GM21529 (cell line): ENCODE measurements at regions not wholly inside any gene's neighbourhood (a gene's known extent, or its start where the extent isn't known, plus 50 kb on each side); places are given as distances from the start of the nearest gene placed in this dataset.

Source experiments
- ATAC-seq: cut with Tn5 transposase; IDR thresholded peaks from one replicate; pipeline ENCODE4 v1.9.1; 2021; ENCODE audit not compliant: unreplicated experiment

DNA sequence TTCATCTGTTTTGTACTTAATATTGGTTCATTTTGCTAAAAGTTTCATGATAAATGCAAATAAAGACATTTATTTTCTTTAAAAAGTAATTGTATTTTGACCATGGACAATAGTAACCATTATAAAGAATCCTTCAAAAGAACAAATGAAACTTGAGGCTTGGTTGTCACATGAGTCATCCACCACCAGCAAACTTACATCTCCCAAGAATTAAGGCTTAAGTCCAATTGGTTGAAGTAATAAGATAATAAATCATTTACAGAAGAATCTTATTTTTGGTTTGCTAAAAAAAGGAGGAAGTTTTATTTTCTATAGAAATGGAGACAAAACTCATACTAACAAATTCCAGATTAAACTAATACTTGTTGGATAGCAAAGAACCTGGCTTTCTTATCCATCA lies 84.8 kb upstream of the KITLG start:
- no peak for ATAC-seq

DNA sequence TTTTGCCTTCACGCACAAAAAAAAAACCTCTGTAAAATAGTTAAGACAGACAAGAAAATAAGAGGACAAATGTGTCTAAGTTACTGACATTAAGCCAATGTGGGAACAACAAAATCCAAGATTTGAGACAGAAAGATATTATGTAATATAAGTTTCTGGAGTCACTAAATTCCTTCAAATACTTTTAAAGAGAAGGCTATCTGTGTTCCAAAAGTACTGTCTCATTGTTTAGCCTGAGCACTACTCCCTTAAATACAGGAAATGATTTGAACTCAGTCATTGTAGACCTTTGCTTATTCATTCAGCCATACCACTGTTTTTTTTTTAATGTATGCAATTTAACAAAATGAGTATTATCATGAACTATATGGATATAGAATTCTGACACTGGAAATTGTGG lies 82.7 kb upstream of the KITLG start:
- no peak for ATAC-seq

DNA sequence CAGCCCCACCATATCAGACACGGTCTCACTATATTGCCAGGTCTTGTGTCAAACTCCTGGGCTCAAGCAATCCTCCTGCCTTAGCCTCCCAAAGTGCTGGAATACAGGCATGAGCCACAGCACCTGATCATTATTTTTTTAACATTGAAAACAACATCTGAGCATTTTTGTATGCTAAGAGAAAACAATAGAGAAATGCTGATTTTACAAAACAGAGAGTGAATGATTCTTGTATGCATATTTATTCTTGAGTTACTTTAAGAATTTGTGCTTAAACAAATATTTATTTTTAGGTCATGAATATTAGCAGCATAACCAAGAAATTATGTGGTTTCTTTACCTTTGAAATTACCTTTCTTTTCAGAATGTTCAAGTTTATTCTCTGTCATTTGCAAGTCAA lies 81.8 kb upstream of the KITLG start:
- no peak for ATAC-seq

DNA sequence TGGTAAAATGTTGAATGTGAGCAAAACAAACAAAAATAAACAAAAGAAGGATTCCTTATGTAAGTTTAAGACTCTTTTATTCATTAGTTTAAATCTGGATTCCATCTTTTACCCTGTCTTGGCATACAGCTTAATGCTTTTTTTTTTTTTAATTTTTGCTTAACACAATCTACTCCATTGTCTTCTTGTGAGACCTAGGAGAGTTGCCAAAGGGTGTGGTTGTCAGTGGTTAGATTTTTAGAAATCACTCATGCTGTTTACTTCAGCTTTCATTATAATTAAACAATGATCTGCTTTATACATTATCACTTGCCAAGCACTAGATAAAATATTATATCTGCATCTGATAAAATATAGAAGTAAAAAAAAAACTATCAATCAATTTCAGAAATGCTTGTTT lies 77.7 kb upstream of the KITLG start:
- ATAC-seq, result no peak

DNA sequence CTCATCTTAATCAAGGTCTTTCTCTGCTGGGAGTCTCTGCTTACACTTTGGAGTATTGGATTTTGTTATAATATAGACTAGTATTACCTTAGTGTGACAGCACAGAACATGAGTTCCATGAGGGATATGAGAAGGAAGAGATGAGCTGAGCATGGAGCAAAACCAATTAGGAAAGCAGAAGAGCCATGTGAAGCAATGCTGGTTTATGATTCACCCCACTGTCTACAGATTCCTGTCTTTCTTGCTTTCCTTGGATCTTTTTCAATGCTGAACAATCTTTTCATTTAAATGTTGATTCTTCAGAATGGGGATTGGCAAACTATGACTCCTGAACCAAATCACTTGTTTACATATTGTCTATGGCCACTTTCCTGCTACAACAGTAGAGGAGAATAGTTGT lies 70.4 kb upstream of the KITLG start:
- ATAC-seq, result no peak

DNA sequence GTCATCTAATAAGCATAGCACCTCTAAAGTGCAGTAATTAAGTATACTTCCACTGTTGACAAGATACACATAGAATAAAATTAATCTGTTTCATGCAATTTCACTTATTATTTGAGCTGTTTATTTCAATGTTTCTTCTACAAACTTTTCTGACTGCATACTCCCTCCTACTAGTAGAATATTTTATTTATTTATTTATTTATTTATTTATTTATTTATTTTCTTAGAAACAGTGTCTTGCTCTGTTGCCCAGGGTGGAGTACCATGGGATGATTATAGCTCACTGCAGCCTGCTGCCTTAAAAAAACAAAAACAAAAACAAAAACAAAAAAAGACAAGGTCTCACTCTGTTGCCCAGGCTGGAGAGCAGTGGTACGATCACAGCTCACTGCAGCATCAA lies 68.4 kb upstream of the KITLG start:
- ATAC-seq, result no peak

DNA sequence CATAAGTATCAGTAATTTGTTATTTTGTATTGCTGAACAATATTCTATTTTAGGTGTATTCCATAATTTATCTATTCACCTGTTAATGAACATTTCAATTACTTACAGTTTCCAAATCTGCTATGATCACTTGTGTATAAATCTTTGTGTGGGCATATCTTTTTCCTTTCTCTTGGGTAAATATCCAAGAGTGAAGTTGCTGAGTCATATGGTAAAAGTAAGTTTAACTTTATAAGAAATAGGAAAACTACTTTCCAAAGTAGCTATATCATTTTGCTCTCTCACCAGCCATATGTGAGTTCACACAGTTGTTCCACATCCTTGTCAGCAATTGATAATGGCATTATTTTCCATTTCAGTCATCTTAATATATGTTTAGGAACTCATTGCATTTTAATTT lies 66.6 kb upstream of the KITLG start:
- no peak for ATAC-seq

DNA sequence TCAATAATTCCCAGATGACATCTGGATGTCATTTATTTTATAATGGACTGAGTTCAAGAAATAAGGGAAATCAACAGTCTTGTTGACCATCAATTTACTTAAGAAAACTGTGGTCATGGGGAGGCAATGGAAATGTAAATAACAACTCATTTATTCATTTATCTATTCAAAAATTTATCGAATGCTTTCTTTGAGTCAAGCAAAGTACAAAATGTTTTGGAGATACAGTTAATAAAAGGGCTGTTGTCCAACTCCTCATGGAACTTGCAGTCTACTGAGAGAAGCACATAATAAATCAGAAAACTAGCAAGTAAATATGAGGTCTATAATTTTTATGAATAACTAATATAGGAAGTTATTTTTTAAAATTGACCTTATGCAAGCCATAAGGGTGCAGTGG lies 65.5 kb upstream of the KITLG start:
- ATAC-seq, result no peak

DNA sequence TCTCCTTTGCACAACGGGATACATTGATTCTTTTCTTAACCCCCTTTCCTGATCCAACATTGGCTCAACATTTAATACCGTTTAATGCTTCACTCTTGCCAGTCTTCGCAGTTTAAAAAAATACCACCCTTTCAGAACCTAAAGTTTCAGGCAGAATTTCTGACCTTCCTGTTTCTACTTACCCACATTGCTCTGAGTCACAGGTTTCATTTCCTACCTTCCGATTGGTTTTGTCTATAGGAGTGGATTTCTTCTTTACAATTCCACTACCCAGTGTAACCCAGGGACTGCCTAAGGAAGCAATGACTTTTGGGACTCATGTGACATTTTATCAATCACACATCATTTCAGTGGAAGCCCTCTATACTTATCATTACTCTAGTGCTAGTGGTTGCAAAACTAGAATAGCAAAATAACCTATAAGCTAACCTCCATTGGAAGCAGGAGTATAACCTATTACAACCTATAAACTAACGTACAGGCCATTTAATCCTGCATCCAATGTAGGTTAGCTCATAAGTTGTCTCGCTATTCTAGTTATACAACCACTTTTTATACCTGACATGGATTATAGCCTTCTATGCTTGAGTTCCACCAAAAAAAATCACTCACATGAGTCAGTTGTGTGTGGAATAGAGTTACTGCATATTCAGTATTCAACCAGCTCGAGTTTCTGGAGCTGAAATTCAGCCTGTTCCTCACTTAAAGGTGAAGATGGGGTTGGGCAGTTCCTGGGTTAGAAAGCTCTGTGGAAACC lies 64.9 kb upstream of the KITLG start:
- no peak for ATAC-seq

DNA sequence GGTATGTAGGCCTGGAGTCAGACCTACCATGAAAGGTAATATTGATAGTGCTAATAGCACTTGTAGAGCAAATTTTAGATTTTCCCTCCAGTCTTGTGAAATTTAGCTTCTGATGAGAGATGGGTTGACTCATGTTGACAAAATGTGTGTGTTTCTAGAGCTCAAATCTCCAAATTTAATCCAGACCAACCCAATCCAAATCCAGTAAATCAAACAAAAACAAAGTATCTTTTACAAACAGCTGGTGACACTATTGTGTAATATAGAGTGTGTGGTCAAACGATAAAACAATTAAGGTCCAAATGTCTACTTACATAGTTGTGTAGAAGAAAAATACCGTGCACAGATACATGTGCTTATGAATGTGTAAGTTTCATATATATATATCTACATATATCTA lies 63.4 kb upstream of the KITLG start:
- no peak for ATAC-seq

DNA sequence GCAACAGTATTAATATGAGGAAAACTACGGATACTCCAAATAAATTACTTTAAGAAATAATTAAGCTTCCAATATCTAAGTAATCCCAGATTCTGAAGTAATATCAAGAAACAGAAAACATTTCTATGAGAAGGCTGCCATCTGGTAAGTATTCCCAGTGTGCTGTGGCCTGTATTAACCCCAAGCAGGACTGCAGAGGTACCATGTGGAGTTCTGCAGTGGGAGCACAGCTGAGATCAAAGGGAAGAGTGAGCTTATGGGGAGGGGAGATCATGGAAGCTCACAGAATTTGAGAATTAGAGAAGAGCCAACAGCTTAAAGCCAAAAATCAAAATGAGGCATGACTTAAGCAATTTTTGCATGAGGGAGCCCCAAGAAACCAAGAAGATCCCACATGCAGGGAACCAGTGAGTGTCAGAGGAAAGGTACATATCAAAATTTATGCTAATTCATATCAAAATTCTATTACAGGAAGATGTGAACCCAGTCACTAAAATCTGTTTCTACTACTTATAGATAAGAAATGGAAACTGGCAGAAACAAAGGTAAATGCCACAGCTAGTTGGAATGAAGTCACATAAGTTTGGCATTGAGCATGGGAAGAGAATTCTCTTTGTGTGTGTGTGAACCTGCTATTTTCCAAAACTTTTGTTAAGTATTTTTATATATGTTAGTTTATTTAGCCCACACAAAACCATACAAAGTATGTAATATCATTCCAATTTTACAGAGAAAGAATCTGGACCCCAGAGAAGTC lies 62.6 kb upstream of the KITLG start:
- ATAC-seq, result no peak

DNA sequence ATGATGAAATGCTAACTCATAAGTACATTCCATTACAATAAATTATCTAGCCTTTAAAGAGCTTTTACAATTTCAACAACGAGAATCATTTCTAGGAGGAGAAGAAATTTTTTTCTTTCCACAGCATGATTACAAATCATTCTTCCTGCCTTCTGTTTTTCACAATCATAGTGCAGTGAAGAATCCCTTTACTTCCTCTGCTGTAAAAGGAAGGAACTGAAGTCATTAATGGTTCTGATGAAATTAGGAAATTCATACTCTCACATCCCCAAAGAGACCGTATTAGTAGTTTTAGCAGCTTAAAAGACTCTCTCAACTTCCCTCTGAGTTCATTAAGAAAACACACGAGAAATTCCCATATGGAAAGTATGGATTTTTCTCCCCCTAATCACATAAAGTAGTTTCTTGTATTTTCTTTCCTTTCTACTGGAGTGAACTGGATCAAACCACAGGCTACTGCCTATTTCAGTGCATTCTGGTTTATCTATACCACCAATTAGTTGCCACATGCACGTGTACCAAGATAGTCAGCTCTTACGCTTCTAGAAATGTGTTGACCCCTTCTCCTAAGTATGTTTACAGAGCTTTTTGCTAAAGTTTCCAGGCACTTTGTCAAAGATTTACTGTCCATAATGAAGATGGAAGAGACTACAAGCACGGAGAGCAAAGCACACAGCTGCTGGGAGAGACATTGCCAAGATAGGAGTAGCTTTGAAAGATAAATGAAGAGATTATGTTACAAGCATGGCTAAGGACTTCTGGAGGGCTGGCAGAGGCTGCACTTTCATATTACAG lies 58.9 kb upstream of the KITLG start:
- ATAC-seq, result no peak

DNA sequence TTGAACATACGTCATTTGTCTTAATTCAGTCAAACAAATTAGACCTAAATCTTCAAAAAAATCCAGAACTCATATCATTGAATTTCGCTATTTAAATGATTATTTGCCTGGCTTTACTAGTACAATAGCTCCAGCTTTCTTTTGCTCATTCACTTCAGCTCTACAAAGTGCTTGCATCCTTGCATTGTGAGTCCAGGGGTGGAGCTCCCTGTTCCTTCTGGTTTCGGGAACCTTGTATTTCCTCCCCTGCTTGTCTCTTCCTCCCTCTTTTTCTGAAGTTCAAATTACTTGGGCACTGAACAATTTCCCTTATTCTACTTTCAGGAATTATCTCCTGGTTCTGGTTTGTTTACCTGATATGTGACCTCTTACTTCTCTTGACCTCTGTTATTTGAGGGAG lies 58.1 kb upstream of the KITLG start:
- ATAC-seq, result no peak

DNA sequence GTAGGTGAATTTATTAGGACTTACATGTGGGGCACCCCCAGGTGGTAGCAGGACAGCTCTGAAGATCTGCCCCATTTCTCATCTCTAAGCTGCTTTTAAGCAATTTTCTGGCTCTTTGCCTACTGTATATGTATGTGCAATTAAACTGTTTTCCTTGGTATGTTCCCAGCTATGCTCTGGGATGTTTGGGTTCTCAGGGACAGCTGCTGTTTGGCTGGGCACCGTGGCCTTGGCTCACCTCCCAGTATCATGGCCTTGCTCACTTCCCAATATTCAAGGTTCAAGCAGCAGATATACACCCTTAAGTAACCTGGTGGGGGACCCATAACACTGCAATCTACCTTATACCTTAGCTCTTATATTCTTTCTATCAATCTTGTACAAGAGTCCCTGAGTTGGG lies 53.7 kb upstream of the KITLG start:
- no peak for ATAC-seq

DNA sequence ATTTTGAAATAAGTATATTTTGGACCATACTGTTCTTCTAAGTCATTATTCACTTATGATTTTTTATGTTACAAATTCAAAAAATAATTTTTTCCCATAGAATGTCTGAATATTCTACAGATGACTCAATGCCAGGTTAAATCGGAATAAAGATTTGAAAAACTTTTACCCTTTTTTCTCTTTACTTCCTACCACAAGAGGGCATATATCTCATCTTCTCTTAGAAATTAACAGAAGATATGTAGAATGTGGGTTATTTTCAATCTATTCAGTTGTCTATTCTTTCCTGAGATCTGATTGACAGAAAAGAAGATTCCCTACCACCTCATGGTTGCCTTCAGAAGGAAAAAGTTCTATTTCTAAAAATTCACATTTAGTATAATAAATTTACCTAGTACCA lies 53.0 kb upstream of the KITLG start:
- ATAC-seq, result no peak

DNA sequence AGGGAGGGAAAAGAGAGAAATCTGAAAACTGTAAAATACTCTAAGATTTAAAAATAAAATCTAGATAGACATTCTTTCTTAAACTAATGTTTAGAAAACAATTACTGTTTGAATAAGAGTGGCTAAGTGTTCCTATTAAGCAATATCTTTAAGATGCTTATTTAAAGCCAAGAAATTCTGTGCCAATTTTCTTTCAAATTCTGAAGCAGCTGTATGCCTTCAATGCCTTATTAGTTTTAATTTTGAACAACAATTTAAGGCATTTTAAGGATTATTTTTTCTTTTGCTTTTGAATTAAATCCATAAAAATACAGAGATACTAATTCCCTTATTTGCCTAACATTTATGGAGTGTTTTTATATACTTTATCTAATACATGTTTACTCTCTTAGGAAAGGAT lies 50.3 kb upstream of the KITLG start:
- ATAC-seq, result no peak
